Pancreas (tissue), 10 donors: ENCODE measurements at regions not wholly inside any gene's neighbourhood (a gene's known extent, or its start where the extent isn't known, plus 50 kb on each side); places are given as distances from the start of the nearest gene placed in this dataset.

Experiments used
- ATAC-seq, 4 donors: fragments of 200-7000 bp; cut with Tn5 transposase; one replicate each; pipeline versions ENCODE4 v1.8.0 to v1.9.1; 2020; ENCODE audit warnings: mild to moderate bottlenecking in 4 of 4, moderate library complexity in 4 of 4
- DNase-seq, 6 donors: peaks; one replicate each; pipeline ENCODE4 v3.0.0-alpha.2; 2020
- FAIRE-seq: peaks from 2 replicates; lab custom pipeline; 2012; peaks lifted over from hg19 to GRCh38; lab: Jason Lieb, UNC
- H3K27ac ChIP-seq, 4 donors: fragments of 200-600 bp; sonication (generic); 1 replicate in 3 of 4; 2 replicates in 1 of 4; pipeline versions ENCODE4 v1.5.0 to v1.8.0; 2020
- H3K27me3 ChIP-seq, 4 donors: fragments of 200-600 bp; one replicate each; pipeline ENCODE4 v1.8.0; 2021
- H3K36me3 ChIP-seq, 3 donors: fragments of 200-600 bp; sonication (generic) in 1 of 3; one replicate each; pipeline versions ENCODE4 v1.5.0 to v1.8.0; 2020 to 2021
- H3K4me1 ChIP-seq, 3 donors: fragments of 200-600 bp; one replicate each; pipeline ENCODE4 v1.8.0; 2021
- H3K4me3 ChIP-seq, 4 donors: fragments of 200-600 bp; sonication (generic) in 2 of 4; one replicate each; pipeline versions ENCODE4 v1.5.0 to v1.8.0; 2020 to 2021
- H3K9me3 ChIP-seq, 4 donors: fragments of 200-600 bp; one replicate each; pipeline ENCODE4 v1.8.0; 2021
- CTCF ChIP-seq, 4 donors: fragments of 200-600 bp; sonication (generic) in 3 of 4; IDR thresholded peaks; one replicate each; pipeline versions ENCODE4 v1.5.0 to v1.8.0; 2021; ENCODE audit warnings: antibody characterized with exemption in 4 of 4
- WGBS, 2 donors: extraction: QIAGEN DNeasy Blood & Tissue Kit; methylation state at CpG; one replicate each; pipeline ENCODE4 v1.1.7; 2013; 5-methylcytosine and 5-hydroxymethylcytosine counted together
- intact Hi-C, 3 donors: fragments of 100-400 bp; cut with DNase I; formaldehyde crosslinking; loops; one replicate each; pipeline versions ENCODE4 v1.11.1 to v1.14.2; 2022
- donor health status: healthy with polysubstance abuse.
- donor health status: DM: no; HTN: no; CAD: no; lungs with moderate emphysema.
- donor health status: DM: no; HTN: no; CAD: no.
- donor health status: control.
- donor health status: control.
- donor health status: Bipolar disorder and iron deficiency.
- donor health status: DM: yes; HTN: yes; CAD: no.
- donor health status: DM: no; HTN: no; CAD: no.
- donor health status: DM: no; HTN: no; CAD: no.
- donor health status: DM: yes; HTN: yes; CAD: no.

DNA sequence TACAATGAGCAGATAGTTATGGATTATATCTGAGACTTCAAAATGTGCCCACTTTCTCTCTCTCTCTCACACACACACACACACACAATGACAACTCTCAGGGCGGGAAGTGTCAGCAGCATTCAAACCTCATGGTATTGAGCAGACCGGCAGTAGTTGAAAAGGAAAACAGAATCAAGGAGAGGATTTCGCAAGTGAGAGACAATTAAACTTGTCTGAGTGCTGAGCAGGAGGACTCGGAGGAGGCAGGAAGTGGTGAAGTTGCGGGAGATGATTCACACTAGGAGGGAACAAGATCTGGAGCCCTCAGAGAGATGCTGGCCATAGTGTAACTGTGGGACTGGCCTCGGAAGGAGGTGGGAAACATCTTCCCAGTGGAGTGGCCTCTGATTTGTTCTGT, 353.1 kb downstream of the EFNB2 start:
- H3K27me3 ChIP-seq = no peaks in the 10 kb centered on the region
- H3K9me3 ChIP-seq = no peaks in the 10 kb centered on the region
- H3K27ac ChIP-seq = no peak overlapping the region
- FAIRE-seq = no peak
- TF ChIP-seq CTCF (IDR thresholded peaks at IDR 0.05) = no peak
- 64 to 72% methylated on average over 6 of the region's 6 CpGs for WGBS, 2 donors
- no peak for DNase-seq
- no peaks in the 10 kb centered on the region for H3K36me3 ChIP-seq
- no peaks in the 10 kb centered on the region for H3K4me1 ChIP-seq
- H3K4me3 ChIP-seq = no peak overlapping the region
- no peak for ATAC-seq
- intact Hi-C loops = no loop called here

GRCh38 chr13:106178816-106179215, 356.6 kb downstream of the EFNB2 start:
- H3K4me1 ChIP-seq = no peaks in the 10 kb centered on the region
- no peak overlapping the region for H3K27ac ChIP-seq
- WGBS, 2 donors = 50 to 71% methylated on average over 3 of the region's 3 CpGs
- no peaks in the 10 kb centered on the region for H3K9me3 ChIP-seq
- no peaks in the 10 kb centered on the region for H3K36me3 ChIP-seq
- H3K4me3 ChIP-seq = no peak overlapping the region
- intact Hi-C loops = no loop called here
- H3K27me3 ChIP-seq = no peaks in the 10 kb centered on the region
- TF ChIP-seq CTCF (IDR thresholded peaks at IDR 0.05) = no peak
- ATAC-seq = no peak
- DNase-seq = no peak
- no peak for FAIRE-seq

GRCh38 chr13:106177146-106177545, 358.3 kb downstream of the EFNB2 start:
- intact Hi-C loops = no loop called here
- Histone ChIP-seq H3K4me3 (no peak overlapping the region), H3K4me1 (no peaks in the 10 kb centered on the region), H3K9me3 (no peaks in the 10 kb centered on the region), H3K27me3 (no peaks in the 10 kb centered on the region), H3K36me3 (no peaks in the 10 kb centered on the region), H3K27ac (no peak overlapping the region)
- no peak for TF ChIP-seq CTCF (IDR thresholded peaks at IDR 0.05)
- ATAC-seq = no peak
- no peak for FAIRE-seq
- 48 to 57% methylated on average over 5 of the region's 5 CpGs for WGBS, 2 donors
- no peak for DNase-seq

DNA sequence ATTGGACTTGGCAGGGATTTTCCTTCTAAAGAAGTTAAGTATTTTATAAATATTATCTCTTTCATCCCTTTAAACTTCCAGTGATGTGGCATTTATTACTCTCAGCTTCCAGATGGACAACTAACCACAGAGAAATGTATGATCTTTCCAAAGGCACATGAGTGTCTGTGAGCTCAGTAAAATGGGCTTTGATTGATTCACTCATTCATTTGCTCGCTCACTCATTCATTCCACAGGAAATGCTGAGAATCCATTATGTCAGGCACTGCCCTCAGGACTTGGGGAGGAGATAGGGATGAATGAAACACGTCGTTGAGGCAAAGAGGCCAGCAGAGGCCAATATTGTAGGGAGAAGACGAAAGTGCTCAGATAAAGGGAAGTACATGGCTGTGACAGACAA, 359.3 kb downstream of the EFNB2 start:
- intact Hi-C loops = no loop called here
- ATAC-seq (no peak), FAIRE-seq (no peak), DNase-seq (no peak)
- Histone ChIP-seq H3K4me1 (no peaks in the 10 kb centered on the region), H3K27me3 (no peaks in the 10 kb centered on the region), H3K4me3 (no peak overlapping the region), H3K27ac (no peak overlapping the region), H3K36me3 (no peaks in the 10 kb centered on the region), H3K9me3 (no peaks in the 10 kb centered on the region)
- 59 to 66% methylated on average over 4 of the region's 4 CpGs for WGBS, 2 donors
- no peak for TF ChIP-seq CTCF (IDR thresholded peaks at IDR 0.05)

DNA sequence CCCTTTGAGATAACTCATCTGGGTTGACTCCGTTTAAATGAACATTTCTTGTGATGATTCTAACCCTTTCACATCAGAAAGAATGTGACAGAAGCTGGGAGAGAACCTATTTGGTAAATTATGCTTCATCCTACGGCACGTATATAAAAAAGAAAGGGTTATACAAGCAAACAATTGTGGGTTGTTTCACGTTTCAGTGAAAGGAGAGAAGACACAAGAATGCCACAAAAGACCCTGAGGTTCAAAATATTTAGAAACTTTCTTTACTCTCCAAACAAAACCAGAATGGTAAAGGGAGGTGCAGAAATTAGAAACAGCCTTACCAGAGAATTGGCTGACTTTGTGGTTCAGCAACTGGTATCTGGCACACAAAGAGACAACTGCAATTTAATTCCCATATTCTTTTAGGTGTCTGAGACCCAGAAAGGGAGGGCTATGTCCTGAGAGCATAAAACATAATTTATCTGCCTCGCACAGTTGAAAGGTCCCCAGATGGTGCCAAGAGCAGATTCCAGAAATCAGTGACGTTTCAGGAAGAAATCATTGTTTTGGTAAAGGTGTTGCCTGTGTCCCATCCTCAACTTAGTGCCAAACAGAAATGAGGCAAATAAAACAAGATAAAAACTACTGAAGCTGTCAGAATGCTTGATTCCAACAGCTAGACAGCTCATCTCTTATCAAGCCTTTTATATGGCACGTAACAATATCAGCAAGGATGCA, 361.4 kb downstream of the EFNB2 start:
- no peak overlapping the region for H3K27ac ChIP-seq
- H3K9me3 ChIP-seq = no peaks in the 10 kb centered on the region
- WGBS, 2 donors = 47 to 52% methylated on average over 7 of the region's 7 CpGs
- H3K36me3 ChIP-seq = no peaks in the 10 kb centered on the region
- FAIRE-seq = no peak
- no peak for ATAC-seq
- H3K27me3 ChIP-seq = no peaks in the 10 kb centered on the region
- no peaks in the 10 kb centered on the region for H3K4me1 ChIP-seq
- no peak for DNase-seq
- H3K4me3 ChIP-seq = no peak overlapping the region
- TF ChIP-seq CTCF (IDR thresholded peaks at IDR 0.05) = no peak
- intact Hi-C loops = no loop called here
